ENCODE measurements at regions not wholly inside any gene's neighbourhood (a gene's known extent, or its start where the extent isn't known, plus 50 kb on each side); places are given as distances from the start of the nearest gene placed in this dataset.
"Not testable (repeated sequence)": the region's sequence is repeated elsewhere in the genome, so short reads cannot be mapped to it uniquely, and the experiment has no call there.

DNA sequence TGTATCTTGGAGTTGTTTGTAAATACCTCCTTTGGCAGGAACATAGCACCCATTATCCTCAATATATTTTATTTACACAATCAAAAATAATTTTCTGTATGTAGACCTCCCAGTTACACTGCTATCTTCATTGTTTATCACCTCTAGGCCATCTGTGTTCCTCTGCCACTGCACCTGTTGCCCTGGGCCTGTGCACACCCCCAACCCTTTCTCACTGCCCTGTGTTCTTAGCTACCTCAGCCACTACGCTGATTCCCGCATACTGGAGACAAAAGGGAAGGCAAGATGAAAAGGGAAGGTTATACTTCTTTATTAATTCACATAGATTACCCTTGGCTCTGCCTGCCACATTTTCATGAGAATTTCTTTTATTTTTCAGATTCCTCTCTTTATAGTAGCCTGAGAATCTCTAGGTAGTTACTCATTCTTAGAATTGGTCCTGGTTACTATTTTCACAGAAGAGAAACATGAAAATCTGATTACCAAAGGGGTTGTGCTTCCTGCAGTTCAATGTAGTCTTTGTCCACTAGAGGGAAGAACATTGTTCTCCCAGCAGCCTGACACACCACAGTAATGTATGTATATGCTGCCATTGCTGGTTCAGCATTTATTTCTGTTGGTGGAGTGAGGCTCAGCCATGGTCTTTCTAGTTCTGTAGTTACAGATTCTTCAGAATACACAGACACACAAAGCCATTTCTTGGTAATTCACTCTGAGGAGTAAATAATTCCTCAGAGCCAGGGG, 1947.5 kb downstream of the KHDRBS2 start:
- not testable (repeated sequence) for H3K4me1 Mint-ChIP-seq (ENCODE audit: low read depth in 2 of 2); ATAC-seq; H3K36me3 Mint-ChIP-seq; H3K27me3 Mint-ChIP-seq; H3K27ac Mint-ChIP-seq; DNase-seq (ENCODE audit: low spot score); H3K4me3 Mint-ChIP-seq
- peaks cover 12% of the 10 kb centered on the region for H3K9me3 Mint-ChIP-seq

DNA sequence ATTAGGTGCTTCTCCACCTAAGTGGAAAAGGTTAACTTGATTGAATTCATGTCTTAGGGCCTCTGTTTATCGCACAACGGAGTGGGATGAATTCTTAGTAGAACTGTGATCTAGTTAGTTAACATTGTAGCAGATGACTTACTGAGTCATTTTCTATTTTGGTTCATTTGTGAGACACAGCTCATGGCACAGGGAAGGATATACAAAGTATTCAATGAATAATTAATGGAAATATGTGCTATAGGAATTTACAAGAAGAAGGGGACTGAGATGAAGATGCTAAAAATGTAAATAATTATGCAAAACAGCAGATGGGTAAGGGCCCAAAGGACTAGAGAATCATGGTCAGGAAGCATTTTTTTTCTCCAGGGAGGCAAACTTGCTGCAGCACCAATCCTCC, 1950.9 kb downstream of the KHDRBS2 start:
- H3K4me3 Mint-ChIP-seq; H3K27me3 Mint-ChIP-seq; H3K27ac Mint-ChIP-seq; DNase-seq (ENCODE audit: low spot score); ATAC-seq; H3K4me1 Mint-ChIP-seq (ENCODE audit: low read depth in 2 of 2): not testable (repeated sequence)
- Mint-ChIP-seq H3K9me3 (peaks cover 12% of the 10 kb centered on the region), H3K36me3 (peaks cover 13% of the 10 kb centered on the region)

DNA sequence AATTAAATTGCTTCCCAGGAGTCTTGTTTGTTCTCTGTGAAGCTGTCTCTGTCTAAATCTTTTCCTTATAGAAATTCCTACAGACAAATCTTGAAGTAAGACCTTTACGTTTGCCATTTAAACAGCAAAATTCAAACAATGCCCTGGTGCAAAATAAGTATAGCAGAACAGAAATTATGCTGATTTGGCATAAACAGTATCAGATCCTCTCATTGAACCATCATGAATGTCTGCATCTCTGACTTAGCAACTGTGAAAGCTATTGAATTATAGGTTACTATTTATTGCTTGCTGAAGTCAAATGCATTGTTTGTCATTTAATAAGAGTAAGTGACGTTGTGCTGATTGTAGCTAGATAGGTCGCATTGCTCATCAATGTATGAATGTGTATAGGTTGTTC, 1952.3 kb downstream of the KHDRBS2 start:
- not testable (repeated sequence) for ATAC-seq
- peaks cover 14% of the 10 kb centered on the region for H3K36me3 Mint-ChIP-seq

DNA sequence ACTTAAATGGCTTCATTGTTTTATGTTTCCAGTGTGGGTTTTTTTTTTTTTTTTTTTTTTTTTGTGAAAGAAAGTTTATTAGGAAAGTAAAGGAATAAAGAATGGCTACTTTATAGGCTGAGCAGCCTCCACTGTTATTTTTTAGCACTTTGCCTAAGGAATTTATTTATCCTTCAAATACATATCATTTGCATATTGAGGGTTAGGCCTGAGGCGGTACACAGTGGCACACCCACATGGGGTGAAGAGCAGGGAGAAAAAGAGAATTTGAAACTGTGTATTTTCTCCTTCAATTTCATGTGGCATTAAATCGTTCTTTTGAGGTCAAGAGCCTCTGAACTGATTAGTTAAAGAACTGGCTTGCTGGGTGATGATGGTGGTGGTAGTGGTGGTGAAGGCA, 1977.1 kb downstream of the KHDRBS2 start:
- H3K4me3 Mint-ChIP-seq; H3K4me1 Mint-ChIP-seq (ENCODE audit: low read depth in 2 of 2); ATAC-seq; H3K9me3 Mint-ChIP-seq; H3K27ac Mint-ChIP-seq; H3K36me3 Mint-ChIP-seq; H3K27me3 Mint-ChIP-seq; DNase-seq (ENCODE audit: low spot score): not testable (repeated sequence)

More for the DNA sequence above, 1952.3 kb downstream of the KHDRBS2 start:
- not testable (repeated sequence) for DNase-seq (ENCODE audit: low spot score); H3K27me3 Mint-ChIP-seq; H3K27ac Mint-ChIP-seq; H3K4me1 Mint-ChIP-seq (ENCODE audit: low read depth in 2 of 2); H3K9me3 Mint-ChIP-seq; H3K4me3 Mint-ChIP-seq
